ENCODE measurements at regions not wholly inside any gene's neighbourhood (a gene's known extent, or its start where the extent isn't known, plus 50 kb on each side); places are given as distances from the start of the nearest gene placed in this dataset.

DNA sequence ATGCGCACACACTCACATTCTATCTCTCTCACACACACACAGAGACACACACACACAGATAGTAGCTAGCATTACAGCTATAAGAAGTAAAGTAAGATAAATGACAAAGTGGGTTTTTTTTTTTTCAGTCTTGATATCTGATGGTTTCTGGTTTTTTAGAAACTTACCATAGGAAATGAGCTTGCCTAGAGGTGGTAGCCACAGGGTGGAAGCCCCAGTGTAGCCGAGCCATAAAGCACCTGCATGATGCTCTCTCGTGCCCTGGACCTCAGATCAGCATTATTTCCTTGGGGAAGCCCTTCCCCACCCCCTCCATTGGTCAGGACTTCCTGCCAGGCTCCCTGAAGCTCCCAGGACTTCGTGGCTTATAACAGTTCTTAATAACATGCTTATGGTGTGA, 264.3 kb upstream of the C16orf82 start:
- no peaks in the 10 kb centered on the region; the same call in 1 of the 2 replicates for H3K9me3 ChIP-seq
- TF ChIP-seq, protein P1, sequence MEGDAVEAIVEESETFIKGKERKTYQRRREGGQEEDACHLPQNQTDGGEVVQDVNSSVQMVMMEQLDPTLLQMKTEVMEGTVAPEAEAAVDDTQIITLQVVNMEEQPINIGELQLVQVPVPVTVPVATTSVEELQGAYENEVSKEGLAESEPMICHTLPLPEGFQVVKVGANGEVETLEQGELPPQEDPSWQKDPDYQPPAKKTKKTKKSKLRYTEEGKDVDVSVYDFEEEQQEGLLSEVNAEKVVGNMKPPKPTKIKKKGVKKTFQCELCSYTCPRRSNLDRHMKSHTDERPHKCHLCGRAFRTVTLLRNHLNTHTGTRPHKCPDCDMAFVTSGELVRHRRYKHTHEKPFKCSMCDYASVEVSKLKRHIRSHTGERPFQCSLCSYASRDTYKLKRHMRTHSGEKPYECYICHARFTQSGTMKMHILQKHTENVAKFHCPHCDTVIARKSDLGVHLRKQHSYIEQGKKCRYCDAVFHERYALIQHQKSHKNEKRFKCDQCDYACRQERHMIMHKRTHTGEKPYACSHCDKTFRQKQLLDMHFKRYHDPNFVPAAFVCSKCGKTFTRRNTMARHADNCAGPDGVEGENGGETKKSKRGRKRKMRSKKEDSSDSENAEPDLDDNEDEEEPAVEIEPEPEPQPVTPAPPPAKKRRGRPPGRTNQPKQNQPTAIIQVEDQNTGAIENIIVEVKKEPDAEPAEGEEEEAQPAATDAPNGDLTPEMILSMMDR (IDR thresholded peaks at IDR 0.05; ENCODE audit: low read depth, low read length), result no peak
- H3K4me1 ChIP-seq, result no peaks in the 10 kb centered on the region
- no peaks in the 10 kb centered on the region for H3K27me3 ChIP-seq
- no peak overlapping the region for H3K4me3 ChIP-seq (ENCODE audit: low read depth, low read length)
- H3K36me3 ChIP-seq, result no peaks in the 10 kb centered on the region
- DNase-seq, result no peak

DNA sequence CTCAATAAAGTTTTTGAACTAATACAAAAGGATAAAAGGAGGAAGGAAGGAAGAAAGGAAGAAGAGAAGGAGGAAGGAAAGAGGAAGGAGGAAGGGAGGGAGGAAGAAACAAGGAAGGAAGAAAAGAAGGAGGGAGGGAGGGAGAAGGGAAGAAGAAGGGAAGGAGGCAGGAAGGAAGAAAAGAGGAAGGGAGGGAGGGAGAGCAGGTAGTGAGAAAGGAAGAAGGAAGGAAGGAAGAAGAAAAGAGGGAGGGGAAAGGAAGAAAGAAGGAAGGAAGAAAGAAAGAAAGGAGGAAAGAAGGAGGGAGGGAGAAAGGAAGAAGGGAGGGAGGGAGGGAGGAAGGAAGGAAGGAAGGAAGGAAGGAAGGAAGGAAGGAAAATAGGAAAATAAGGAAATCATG, 263.8 kb upstream of the C16orf82 start:
- DNase-seq, result no peak
- Histone ChIP-seq H3K36me3 (no peaks in the 10 kb centered on the region), H3K9me3 (no peaks in the 10 kb centered on the region; the same call in 1 of the 2 replicates), H3K4me1 (no peaks in the 10 kb centered on the region), H3K27me3 (no peaks in the 10 kb centered on the region), H3K4me3 (ENCODE audit: low read depth, low read length) (no peak overlapping the region)
- TF ChIP-seq, protein P1 (IDR thresholded peaks at IDR 0.05; ENCODE audit: low read depth, low read length), result no peak

DNA sequence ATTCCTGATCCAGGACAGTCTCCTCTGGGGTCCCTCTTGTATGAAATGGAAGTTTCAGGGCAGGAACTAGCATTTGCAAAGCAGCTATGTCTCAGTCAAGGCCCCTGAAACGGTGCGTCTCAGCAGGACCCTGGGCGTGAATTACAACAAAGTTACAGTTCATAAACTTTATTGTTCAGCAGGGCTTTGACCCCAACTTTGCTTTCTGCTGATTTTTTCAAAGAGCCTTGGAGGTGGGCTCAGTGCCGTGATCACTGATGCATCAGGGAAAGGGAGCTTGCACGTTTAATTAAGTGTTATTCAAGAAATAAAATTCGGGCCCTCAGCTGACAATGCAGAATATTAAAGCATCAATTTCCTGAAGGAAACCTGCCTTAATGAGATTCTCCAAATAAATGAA, 260.1 kb upstream of the C16orf82 start:
- Histone ChIP-seq H3K27me3 (no peaks in the 10 kb centered on the region), H3K36me3 (no peaks in the 10 kb centered on the region), H3K4me1 (no peaks in the 10 kb centered on the region), H3K4me3 (ENCODE audit: low read depth, low read length) (no peak overlapping the region), H3K9me3 (no peaks in the 10 kb centered on the region; the same call in 1 of the 2 replicates)
- DNase-seq, result no peak
- TF ChIP-seq, protein P1 (IDR thresholded peaks at IDR 0.05; ENCODE audit: low read depth, low read length), result no peak

DNA sequence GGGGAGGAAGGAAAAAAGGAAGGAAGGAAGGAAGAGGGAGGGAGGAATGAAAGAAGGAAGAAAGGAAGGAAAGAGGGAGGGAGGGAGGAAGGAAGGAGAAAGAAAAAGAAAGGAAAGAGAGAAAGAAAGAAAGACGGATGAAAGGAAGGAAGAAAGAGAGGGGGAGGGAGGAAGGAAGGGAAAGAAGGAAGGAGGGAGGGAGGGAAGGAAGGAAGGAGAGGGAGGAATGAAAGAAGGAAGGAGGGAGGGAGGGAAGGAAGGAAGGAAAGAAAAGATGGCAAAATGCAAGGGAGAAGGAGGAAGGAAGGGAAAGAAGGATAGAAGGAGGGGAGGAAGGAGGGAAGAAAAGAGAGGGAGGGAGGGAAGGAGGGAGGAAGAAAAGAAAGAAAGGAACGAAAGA, 257.3 kb upstream of the C16orf82 start:
- Histone ChIP-seq H3K4me3 (ENCODE audit: low read depth, low read length) (no peak overlapping the region), H3K9me3 (no peaks in the 10 kb centered on the region; the same call in 1 of the 2 replicates), H3K36me3 (no peaks in the 10 kb centered on the region), H3K4me1 (no peaks in the 10 kb centered on the region), H3K27me3 (no peaks in the 10 kb centered on the region)
- DNase-seq, result no peak
- TF ChIP-seq, protein P1 (IDR thresholded peaks at IDR 0.05; ENCODE audit: low read depth, low read length), result no peak

DNA sequence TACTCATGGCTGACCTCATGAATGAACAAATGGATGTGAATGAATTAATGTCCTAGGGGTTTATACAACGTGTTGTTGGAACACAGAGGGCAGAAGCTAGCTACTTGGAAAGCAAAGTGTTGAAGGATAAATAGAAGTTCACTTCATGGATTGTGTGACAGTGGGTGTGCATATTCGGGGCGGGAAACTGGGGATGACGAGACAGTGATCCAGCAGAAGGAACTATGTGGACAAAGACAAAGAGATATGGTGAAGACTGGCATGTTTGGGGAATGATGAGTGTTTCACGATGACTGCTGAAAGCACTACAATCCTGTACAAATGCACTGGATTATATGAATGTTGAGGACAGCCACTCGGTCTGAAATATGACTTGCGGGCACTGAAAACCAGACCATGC, 250.5 kb upstream of the C16orf82 start:
- H3K4me1 ChIP-seq, result no peaks in the 10 kb centered on the region
- H3K27me3 ChIP-seq, result no peaks in the 10 kb centered on the region
- no peak for DNase-seq
- TF ChIP-seq, protein P1 (IDR thresholded peaks at IDR 0.05; ENCODE audit: low read depth, low read length), result no peak
- no peak overlapping the region for H3K4me3 ChIP-seq (ENCODE audit: low read depth, low read length)
- H3K9me3 ChIP-seq, result no peaks in the 10 kb centered on the region; the same call in 1 of the 2 replicates
- H3K36me3 ChIP-seq, result no peaks in the 10 kb centered on the region

DNA sequence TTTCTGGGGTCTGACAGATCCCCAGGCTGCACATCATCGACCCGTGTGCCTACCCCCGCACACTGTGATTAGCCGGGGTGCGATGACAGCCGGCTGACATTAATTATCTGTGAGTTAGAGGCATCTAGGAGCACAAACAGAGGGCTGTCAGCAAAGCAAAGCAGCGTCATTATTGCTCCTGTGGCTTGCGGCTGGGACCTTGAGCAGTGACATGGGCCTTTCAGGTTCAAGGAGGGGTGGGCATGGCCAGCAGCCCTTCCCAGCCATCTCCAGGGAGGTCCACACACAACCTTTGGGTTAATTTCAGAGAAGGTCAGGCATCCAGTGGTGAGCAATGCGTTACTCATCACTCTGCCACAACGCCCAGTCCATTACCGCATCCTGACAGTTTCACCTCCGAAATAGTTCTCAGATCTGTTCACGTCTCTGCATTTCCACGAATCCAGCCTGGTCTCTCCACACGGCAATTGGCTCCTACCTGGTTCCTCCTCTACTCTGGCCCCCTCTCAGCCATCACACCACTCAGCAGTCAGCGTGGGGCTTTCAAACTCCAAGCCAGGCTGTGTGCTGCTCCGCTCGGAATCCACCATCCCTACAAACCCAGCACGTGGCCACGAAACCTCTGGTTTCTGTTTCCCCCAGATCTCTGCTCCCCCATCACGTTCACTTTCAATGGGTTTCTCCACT, 249.7 kb upstream of the C16orf82 start:
- Histone ChIP-seq H3K9me3 (no peaks in the 10 kb centered on the region; the same call in 1 of the 2 replicates), H3K36me3 (no peaks in the 10 kb centered on the region), H3K4me1 (no peaks in the 10 kb centered on the region), H3K4me3 (ENCODE audit: low read depth, low read length) (no peak overlapping the region), H3K27me3 (no peaks in the 10 kb centered on the region)
- no peak for DNase-seq
- TF ChIP-seq, protein P1 (IDR thresholded peaks at IDR 0.05; ENCODE audit: low read depth, low read length), result no peak
